Kidney epithelial cell (primary cell): ENCODE measurements at regions not wholly inside any gene's neighbourhood (a gene's known extent, or its start where the extent isn't known, plus 50 kb on each side); places are given as distances from the start of the nearest gene placed in this dataset.

Experiments used
- DNase-seq: peaks from one replicate; pipeline ENCODE4 v3.0.0-alpha.2; 2010; ENCODE audit warnings: low read depth
- H3K27me3 ChIP-seq: 2 replicates; pipeline ENCODE4 v1.6.0; 2011; ENCODE audit warnings: low read length; ENCODE audit not compliant: control insufficient read depth, insufficient read depth
- H3K36me3 ChIP-seq: 2 replicates; pipeline ENCODE4 v1.5.1; 2011; ENCODE audit warnings: low read length; ENCODE audit not compliant: control insufficient read depth, insufficient read depth
- H3K4me3 ChIP-seq: 2 replicates; pipeline ENCODE4 v1.5.1; 2011; ENCODE audit warnings: low read depth, mild to moderate bottlenecking, control low read depth, low read length
- TF ChIP-seq, protein P1 (sequence below): IDR thresholded peaks from 2 replicates; pipeline ENCODE4 v1.5.1; 2011; ENCODE audit warnings: mild to moderate bottlenecking, moderate library complexity, low read length, control low read depth, inconsistent platforms; ENCODE audit not compliant: insufficient read depth, poor library complexity, severe bottlenecking

DNA sequence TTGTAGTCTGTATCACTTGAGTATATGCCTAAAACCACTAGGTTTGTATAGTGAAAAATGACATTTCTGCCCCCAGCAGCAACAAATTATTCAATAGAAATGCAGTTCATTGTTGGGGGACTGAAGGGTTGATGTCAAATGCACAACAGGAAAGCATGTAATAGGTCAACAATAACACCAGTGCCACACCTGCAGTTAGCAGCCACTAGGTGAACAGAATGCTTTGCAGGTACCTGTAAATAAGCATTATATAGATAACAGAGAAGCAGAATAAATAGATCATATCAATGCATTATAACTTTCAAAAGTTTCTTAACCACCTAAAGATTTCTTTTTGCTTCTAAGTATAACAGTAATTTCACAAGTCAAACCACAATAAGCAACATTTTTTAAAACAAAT, 435.9 kb upstream of the DMAC1 start:
- TF ChIP-seq, protein P1, sequence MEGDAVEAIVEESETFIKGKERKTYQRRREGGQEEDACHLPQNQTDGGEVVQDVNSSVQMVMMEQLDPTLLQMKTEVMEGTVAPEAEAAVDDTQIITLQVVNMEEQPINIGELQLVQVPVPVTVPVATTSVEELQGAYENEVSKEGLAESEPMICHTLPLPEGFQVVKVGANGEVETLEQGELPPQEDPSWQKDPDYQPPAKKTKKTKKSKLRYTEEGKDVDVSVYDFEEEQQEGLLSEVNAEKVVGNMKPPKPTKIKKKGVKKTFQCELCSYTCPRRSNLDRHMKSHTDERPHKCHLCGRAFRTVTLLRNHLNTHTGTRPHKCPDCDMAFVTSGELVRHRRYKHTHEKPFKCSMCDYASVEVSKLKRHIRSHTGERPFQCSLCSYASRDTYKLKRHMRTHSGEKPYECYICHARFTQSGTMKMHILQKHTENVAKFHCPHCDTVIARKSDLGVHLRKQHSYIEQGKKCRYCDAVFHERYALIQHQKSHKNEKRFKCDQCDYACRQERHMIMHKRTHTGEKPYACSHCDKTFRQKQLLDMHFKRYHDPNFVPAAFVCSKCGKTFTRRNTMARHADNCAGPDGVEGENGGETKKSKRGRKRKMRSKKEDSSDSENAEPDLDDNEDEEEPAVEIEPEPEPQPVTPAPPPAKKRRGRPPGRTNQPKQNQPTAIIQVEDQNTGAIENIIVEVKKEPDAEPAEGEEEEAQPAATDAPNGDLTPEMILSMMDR: no peak
- DNase-seq: no peak
- H3K27me3 ChIP-seq: no peaks in the 10 kb centered on the region
- no peaks in the 10 kb centered on the region for H3K36me3 ChIP-seq
- H3K4me3 ChIP-seq: no peak overlapping the region

DNA sequence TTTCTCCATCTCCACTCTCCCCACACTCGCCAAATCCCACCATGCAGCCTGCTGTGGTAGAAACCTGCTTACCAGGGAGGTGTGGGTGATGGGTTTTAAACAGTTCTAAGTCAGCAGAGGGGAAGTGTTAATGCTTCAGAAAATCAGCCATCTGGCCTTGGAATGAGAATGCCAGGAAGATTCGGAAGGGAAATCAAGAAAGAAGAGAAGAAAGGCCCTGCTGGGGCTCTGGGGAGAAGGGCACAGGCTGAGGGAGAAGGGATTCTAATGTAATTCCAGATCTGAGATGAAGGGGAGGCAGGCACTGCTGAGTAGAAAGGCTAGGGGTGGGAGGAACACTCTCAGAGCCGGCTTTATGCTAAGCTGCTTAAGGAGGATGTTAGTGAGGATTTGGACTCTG, 434.7 kb upstream of the DMAC1 start:
- no peak for DNase-seq
- H3K4me3 ChIP-seq: no peak overlapping the region
- TF ChIP-seq, protein P1: no peak
- H3K36me3 ChIP-seq: no peaks in the 10 kb centered on the region
- no peaks in the 10 kb centered on the region for H3K27me3 ChIP-seq

DNA sequence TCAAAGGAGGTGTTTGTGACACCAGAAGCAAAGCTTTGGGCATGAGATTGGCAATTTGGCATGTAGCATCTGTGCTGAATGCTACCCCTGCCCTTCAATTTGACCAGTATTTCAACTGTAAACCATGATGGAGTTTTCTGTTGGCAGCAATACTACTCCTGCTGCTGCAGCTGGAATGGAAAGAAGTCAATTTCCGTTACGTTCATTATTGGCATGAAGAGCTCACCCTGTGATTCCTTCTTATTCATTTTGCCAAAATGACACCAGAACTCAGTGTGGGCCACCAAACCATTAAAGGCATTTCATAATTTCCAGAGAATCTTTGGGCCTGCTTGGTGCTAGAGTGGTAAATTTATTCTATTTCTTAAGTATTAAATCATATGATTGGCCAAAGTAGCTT, 433.1 kb upstream of the DMAC1 start:
- no peaks in the 10 kb centered on the region for H3K27me3 ChIP-seq
- H3K4me3 ChIP-seq: no peak overlapping the region
- DNase-seq: no peak
- no peaks in the 10 kb centered on the region for H3K36me3 ChIP-seq
- TF ChIP-seq, protein P1: no peak

DNA sequence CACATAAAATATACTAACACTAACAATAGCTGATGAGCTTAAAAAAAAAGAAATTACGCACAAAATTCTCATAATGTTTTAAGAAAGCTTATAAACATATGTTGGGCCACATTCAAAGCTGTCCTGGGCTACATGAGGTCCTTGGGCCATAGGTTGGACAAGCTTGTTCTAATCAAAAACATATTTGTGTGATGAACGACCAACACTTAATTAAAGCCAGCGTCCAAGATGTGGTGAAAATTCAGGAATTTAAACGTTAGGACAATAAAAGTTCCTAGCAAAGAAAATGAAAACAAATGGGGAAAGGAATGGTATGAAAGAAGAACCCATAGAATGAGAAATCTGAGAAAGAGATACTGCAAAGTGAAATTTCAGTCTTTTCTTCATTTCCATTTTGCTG, 429.6 kb upstream of the DMAC1 start:
- Histone ChIP-seq H3K36me3 (no peaks in the 10 kb centered on the region), H3K4me3 (no peak overlapping the region), H3K27me3 (no peaks in the 10 kb centered on the region)
- no peak for DNase-seq
- TF ChIP-seq, protein P1: no peak

DNA sequence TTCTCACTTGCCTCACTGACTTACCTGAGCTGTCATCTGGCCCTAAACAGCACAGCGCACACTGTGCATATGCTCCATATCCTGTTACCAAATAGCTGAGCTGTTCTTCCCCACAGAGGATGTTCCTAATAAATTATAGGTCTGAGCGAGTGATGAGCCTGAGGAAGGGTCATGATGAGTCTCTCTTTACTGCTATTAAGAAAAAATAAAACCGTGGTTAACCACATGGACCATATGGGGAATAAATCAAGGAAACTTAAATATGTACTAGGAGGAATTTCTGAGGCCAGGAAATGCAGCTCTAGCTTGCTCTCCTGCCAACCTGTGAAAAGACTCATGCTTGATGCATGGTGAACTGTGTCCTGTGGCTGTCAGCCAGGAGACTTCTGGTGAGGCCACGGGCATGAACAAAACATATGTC, 424.8 kb upstream of the DMAC1 start:
- no peaks in the 10 kb centered on the region for H3K36me3 ChIP-seq
- DNase-seq: peak; percentile 1
- no peaks in the 10 kb centered on the region for H3K27me3 ChIP-seq
- TF ChIP-seq, protein P1: no peak
- no peak overlapping the region for H3K4me3 ChIP-seq

DNA sequence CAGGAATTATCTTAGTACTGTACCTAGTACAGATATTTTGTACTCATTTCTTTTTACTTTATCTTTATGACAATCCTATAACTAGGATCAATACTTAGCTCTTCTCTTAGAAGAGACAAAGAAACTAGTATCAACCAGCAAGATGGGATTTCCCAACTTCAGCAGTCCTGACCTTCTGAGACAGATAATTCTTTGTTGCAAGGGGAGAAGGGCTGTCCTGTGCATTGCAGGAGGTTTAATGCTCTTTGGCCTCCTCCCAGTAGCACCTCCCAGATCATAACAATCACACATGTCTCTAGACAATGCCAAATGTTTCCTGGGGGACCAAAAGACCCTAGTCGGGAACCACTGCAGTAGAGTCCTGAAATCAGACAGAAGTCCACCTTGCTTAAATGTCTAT, 424.3 kb upstream of the DMAC1 start:
- no peak for DNase-seq
- H3K4me3 ChIP-seq: no peak overlapping the region
- TF ChIP-seq, protein P1: no peak
- no peaks in the 10 kb centered on the region for H3K36me3 ChIP-seq
- no peaks in the 10 kb centered on the region for H3K27me3 ChIP-seq
